Subcutaneous abdominal adipose tissue (tissue), 5 donors: ENCODE measurements at regions not wholly inside any gene's neighbourhood (a gene's known extent, or its start where the extent isn't known, plus 50 kb on each side); places are given as distances from the start of the nearest gene placed in this dataset.
"Not testable (repeated sequence)": the region's sequence is repeated elsewhere in the genome, so short reads cannot be mapped to it uniquely, and the experiment has no call there.

Experiments
- H3K27ac ChIP-seq: one replicate; pipeline ENCODE4 v1.7.0; 2013; ENCODE audit warnings: low read depth, mild to moderate bottlenecking, inconsistent platforms, low read length, moderate library complexity
- H3K27me3 ChIP-seq, 5 donors: one replicate each; pipeline ENCODE4 v1.7.0; 2013; ENCODE audit warnings: low read length in 5 of 5, inconsistent platforms in 1 of 5; ENCODE audit not compliant: control insufficient read depth in 5 of 5, insufficient read depth in 4 of 5
- H3K36me3 ChIP-seq, 5 donors: one replicate each; pipeline ENCODE4 v1.7.0; 2013; ENCODE audit warnings: low read length in 5 of 5; ENCODE audit not compliant: control insufficient read depth in 5 of 5, insufficient read depth in 5 of 5
- H3K4me1 ChIP-seq, 5 donors: one replicate each; pipeline ENCODE4 v1.7.0; 2013; ENCODE audit warnings: low read length in 5 of 5, mild to moderate bottlenecking in 3 of 5, moderate library complexity in 1 of 5; ENCODE audit not compliant: control insufficient read depth in 5 of 5, insufficient read depth in 5 of 5
- H3K4me3 ChIP-seq, 5 donors: one replicate each; pipeline ENCODE4 v1.7.0; 2013; ENCODE audit warnings: low read length in 5 of 5, low read depth in 1 of 5
- H3K9ac ChIP-seq, 5 donors: one replicate each; pipeline ENCODE4 v1.7.0; 2013; ENCODE audit warnings: low read length in 5 of 5, mild to moderate bottlenecking in 4 of 5, moderate library complexity in 3 of 5
- H3K9me3 ChIP-seq, 5 donors: one replicate each; pipeline ENCODE4 v1.7.0; 2013; ENCODE audit warnings: low read length in 5 of 5; ENCODE audit not compliant: control insufficient read depth in 5 of 5
- donor health status: healthy.
- donor health status: healthy.
- donor health status: healthy.
- donor health status: healthy.
- donor health status: healthy.

DNA sequence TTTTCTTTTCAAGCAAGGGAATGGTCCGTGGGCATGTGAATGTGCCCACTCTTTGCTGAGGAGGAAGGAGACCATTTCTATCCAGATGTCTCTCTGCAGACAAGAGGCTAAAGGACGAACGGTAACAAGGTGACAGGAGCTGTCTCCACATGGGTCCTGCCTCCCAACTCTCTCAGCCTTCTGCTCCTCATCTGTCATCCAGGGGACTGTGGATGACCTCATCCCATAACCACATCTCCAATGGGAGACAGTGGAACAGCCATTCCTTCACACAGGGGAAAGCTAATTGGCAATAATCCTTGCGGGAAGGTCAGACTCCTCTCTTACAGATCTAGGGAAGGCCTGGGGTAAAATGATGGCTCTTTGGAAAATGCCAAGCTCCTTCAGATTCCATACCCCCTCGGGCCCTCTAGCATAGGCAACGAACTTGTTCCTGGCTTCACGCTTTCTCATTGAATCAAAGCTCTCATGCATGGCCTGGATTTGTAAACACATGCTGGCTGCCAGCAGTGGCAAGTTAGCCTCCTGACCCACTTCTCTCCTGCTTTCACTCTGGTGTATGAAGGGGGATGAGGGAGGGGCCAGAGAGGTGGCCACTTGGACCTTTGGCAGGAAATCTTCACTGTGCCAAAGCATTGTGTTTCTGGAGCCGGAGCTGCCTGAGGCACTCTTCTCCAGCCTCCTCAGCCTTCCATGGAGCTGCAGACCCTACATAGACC lies 65.8 kb upstream of the IKBKE start:
- not testable (repeated sequence) for H3K27me3 ChIP-seq, H3K4me1 ChIP-seq, H3K9me3 ChIP-seq, H3K4me3 ChIP-seq, H3K9ac ChIP-seq, H3K27ac ChIP-seq, H3K36me3 ChIP-seq

DNA sequence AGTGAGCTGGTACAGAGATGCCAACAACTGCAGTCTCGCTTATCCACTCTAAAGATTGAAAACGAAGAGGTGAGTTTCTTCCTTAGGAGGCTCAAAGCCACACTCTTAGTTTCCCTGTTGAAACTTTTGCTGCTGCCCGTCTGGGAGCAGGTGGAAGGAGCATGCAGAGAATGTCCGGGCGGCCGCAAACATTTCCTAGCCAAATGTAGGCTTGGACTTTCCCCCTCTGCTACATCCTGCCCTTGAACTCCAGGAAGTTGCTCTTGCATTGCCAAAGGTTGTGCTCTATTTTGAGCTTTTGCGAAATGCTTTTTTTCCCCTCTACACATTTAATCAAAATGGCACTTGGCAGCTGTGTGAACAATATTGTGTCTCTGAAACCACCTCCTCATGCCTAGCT lies 65.0 kb upstream of the IKBKE start:
- H3K9ac ChIP-seq, H3K27me3 ChIP-seq, H3K4me3 ChIP-seq, H3K27ac ChIP-seq, H3K36me3 ChIP-seq, H3K9me3 ChIP-seq, H3K4me1 ChIP-seq: not testable (repeated sequence)

DNA sequence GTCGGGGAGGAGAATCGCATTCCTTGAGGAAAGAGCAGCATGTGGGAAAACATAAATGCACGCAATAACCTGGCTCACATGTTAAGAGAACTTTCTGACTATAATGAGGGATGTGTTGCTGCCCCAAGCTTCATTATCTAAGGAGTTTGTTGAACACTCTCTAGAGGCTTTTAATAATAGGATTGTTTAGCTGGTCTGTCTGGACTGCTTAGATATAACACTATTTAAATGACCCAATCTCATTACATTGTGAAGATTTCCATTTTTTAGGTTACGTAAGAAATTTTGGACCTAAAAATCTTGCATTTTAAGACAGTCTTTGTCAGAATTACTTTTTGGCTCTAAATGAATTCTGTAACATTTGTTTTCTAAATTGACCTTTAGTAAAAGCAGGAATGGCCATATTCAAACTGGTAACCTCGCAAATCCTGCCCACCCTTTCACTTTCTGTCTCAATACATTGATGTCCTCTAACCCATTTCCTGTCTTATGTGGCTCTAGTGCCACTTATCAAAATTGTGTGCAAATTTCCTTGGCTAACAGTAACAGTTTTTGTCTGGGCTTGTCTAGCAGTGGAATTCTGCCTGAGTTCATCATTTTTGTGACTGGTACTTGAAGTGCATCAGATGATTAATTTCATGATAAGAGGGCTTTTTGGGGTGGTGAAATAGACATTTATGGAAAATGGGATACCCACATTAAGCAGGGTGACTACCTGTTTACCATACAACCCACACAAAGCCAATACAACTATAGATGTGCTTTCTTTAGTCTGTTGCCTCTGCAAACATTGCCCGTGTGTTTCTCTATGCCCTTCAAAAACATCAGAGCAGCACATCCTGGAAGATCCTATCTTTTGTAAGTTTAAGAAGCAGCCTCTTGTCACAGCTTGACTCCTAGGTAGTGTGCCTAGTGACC lies 61.6 kb upstream of the IKBKE start:
- not testable (repeated sequence) for H3K36me3 ChIP-seq, H3K27me3 ChIP-seq, H3K9ac ChIP-seq, H3K4me3 ChIP-seq, H3K27ac ChIP-seq, H3K9me3 ChIP-seq
- peaks cover 0 to 18% (median 0%) of the 10 kb centered on the region in 5 donors for H3K4me1 ChIP-seq

DNA sequence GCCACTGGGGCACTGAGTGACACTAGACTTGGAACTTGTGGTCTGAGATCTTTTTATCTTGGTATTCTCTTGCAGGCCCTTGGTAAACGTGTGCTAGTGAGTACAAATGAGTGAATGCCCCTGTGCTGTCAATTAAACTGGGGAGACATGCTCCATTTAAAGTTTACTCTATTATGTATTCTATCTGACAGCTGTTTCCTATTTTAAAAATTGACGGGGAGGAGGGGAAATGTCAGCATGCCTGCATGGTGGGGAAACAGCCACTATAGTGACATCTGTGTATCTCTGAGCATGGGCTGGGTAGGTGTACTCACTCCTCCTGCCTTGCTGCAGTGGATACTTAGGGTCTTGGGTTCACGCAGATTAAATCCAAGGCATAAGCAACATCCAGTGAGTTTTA lies 59.0 kb upstream of the IKBKE start:
- peaks cover 0 to 24% (median 0%) of the 10 kb centered on the region in 5 donors for H3K4me1 ChIP-seq
- no peak overlapping the region for H3K27ac ChIP-seq
- no peaks in the 10 kb centered on the region for H3K27me3 ChIP-seq
- peaks cover 0 to 12% (median 7%) of the 10 kb centered on the region in 5 donors for H3K36me3 ChIP-seq
- H3K9me3 ChIP-seq, result no peaks in the 10 kb centered on the region
- no peak overlapping the region for H3K9ac ChIP-seq
- no peak overlapping the region for H3K4me3 ChIP-seq

DNA sequence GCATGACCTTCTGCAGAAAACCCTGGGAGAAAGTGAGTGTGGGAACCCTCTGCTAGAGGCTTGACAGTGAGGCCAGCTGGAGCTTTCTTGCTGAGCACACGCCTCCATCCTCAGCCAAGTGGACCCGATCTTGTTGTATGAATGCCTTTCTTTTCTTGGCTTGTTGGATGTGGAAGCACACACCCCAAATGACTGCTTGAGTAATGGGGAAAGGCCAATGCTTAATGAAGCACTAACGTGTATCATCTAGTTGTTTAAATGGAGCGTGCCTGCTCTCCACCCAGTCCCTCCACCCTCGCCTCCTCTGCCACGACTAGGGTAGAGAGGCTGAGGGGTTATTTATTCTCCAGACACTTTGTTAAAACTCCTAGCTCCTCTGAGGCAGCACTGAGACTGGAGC lies 54.3 kb upstream of the IKBKE start:
- H3K9me3 ChIP-seq, result no peaks in the 10 kb centered on the region
- no peak overlapping the region for H3K4me3 ChIP-seq
- H3K9ac ChIP-seq, result no peak overlapping the region
- H3K27ac ChIP-seq, result no peak overlapping the region
- peaks cover 0 to 38% (median 25%) of the 10 kb centered on the region in 5 donors for H3K36me3 ChIP-seq
- no peaks in the 10 kb centered on the region for H3K27me3 ChIP-seq
- peaks cover 0 to 39% (median 1%) of the 10 kb centered on the region in 5 donors for H3K4me1 ChIP-seq

DNA sequence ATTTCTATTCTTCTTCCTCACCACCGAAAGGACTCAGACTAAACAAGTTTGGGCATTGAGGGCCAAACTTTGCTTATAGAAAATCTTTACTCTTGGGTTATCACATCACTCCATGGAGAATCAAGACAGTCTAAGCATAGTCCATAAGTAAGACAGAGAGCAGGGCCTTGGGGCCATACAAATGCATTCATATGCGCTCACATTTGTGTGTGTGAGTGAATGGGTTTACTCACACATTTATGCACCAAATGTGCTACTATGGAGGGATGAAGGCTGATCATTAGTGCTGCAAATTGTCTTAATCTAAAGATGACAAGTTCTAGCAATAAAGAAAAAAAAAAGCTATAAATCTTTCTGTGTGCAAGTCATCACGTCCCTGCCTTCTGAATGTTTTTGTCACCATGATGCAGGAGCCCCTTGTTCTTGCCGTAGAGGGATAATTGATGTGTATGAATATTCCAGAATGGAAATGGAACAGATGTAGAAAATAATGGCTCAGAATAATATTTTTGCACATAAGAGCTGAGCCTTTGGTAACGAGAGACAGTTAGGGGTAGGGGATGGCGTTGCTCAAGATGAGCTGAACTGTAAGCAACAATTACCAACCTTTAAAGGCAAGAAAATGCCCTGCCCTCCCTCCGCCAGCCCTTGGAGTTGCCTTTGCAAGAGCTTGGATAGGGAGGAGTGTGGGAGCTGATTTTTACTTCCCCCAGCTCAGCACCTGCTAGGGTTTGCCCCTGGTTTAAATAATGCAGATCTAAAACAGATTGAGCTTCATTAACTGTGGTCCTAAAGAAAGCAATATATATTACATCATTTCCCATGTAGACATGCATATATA lies 52.3 kb upstream of the IKBKE start:
- Histone ChIP-seq H3K27me3 (no peaks in the 10 kb centered on the region), H3K9ac (no peak overlapping the region), H3K9me3 (no peaks in the 10 kb centered on the region), H3K27ac (no peak overlapping the region), H3K4me1 (peaks cover 0 to 25% (median 1%) of the 10 kb centered on the region in 5 donors), H3K36me3 (peaks cover 4 to 55% (median 41%) of the 10 kb centered on the region in 5 donors), H3K4me3 (no peak overlapping the region)

DNA sequence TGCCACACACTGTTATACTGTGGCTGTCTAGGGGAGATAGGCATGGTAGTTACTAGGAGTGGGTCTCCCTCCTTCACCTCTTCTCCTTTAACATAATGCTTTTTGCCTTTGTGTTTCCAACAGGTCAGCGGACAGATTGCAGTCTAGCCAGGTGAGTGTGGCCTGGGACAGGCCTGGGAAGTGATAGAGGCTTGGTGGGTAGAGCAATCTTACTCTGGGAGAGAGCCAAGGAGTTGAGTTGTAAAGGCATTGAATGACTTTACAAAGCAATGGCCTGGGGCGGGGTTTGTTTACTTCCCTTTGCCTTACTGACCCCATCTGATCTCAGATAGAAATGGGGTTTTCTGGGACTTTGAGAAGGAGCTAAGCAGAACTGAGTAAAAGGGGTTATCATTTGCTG lies 51.0 kb upstream of the IKBKE start:
- Histone ChIP-seq H3K4me1 (peaks cover 0 to 22% (median 1%) of the 10 kb centered on the region in 5 donors), H3K9me3 (no peaks in the 10 kb centered on the region), H3K9ac (no peak overlapping the region), H3K36me3 (peaks cover 7 to 62% (median 45%) of the 10 kb centered on the region in 5 donors), H3K4me3 (no peak overlapping the region), H3K27me3 (no peaks in the 10 kb centered on the region), H3K27ac (no peak overlapping the region)

DNA sequence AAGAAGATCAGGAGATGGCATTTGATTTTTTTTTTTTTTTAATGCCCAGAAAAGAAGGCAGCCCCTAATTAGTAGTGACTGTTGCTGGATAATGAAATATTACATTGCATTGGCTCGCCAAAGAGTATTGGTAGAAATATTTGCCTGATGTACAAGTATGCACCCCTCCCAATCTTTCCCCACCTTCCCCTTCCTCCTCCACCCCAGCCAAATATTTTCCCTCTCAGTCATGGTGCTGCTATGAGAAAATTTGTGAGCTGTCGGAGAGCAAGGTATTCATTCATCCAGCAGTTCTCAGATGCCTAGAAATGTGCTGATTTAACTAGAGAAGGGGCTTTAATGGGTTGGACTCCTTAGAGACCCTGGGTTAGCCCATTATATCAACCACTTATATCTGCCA lies 50.5 kb upstream of the IKBKE start:
- no peak overlapping the region for H3K4me3 ChIP-seq
- no peak overlapping the region for H3K27ac ChIP-seq
- no peaks in the 10 kb centered on the region for H3K27me3 ChIP-seq
- H3K36me3 ChIP-seq, result peaks cover 7 to 65% (median 43%) of the 10 kb centered on the region in 5 donors
- H3K4me1 ChIP-seq, result peaks cover 0 to 22% (median 1%) of the 10 kb centered on the region in 5 donors
- H3K9me3 ChIP-seq, result no peaks in the 10 kb centered on the region
- H3K9ac ChIP-seq, result no peak overlapping the region

DNA sequence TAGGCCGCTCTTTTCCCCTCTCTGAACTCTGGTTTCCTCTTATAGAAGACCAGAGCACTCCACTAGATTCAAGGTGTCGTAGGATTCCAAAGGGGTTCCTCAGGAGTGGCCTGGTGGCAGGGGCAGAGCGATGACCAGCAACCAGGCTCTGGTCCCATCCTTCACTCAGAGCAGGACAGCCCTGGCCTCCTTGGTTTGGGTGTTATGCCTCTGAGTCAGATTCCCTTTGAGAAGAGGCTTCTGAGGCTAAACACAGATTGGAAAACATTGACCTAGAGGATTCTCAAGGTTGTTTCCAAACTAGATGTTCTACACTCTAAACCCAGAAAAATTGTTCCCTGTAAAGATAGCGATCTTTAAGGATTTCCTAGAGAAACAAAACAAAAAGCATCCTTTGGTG lies 49.8 kb upstream of the IKBKE start:
- Histone ChIP-seq H3K27ac (no peak overlapping the region), H3K36me3 (peaks cover 7 to 67% (median 44%) of the 10 kb centered on the region in 5 donors)

More for the DNA sequence above, 49.8 kb upstream of the IKBKE start:
- Histone ChIP-seq H3K4me3 (no peak overlapping the region), H3K9me3 (no peaks in the 10 kb centered on the region), H3K27me3 (no peaks in the 10 kb centered on the region), H3K4me1 (peaks cover 0 to 22% (median 1%) of the 10 kb centered on the region in 5 donors), H3K9ac (no peak overlapping the region)
